ENCODE measurements at regions not wholly inside any gene's neighbourhood (a gene's known extent, or its start where the extent isn't known, plus 50 kb on each side); places are given as distances from the start of the nearest gene placed in this dataset.

GRCh38 chr9:108188482-108188881 is 667.3 kb downstream of the ACTL7B start:
- peaks cover 10% of the 10 kb centered on the region for H3K4me1 Mint-ChIP-seq
- no peak for DNase-seq (ENCODE audit: low spot score)
- Histone ChIP-seq H3K4me1 (ENCODE audit: insufficient read depth) (0 out of 2 replicates have a peak, but pooled peaks cover 6% of the 10 kb centered on the region), H3K4me3 (no peak overlapping the region), H3K27me3 (ENCODE audit: insufficient read depth) (no peaks in the 10 kb centered on the region), H3K79me2 (replicated peaks; ENCODE audit: insufficient read depth) (no peaks in the 10 kb centered on the region), H3K36me3 (ENCODE audit: insufficient read depth) (no peaks in the 10 kb centered on the region), H3K9me2 (ENCODE audit: insufficient read depth) (peaks cover 3% of the 10 kb centered on the region; the same call in 1 of the 2 replicates), H2AFZ (no peak overlapping the region), H3K27ac (ENCODE audit: low read depth) (no peak overlapping the region), H3F3A (replicated peaks; ENCODE audit: low read depth) (no peaks in the 10 kb centered on the region), H3K4me2 (no peak overlapping the region), H4K20me1 (replicated peaks; ENCODE audit: insufficient read depth) (no peaks in the 10 kb centered on the region)
- H3K27me3 Mint-ChIP-seq (ENCODE audit: insufficient read depth, low read depth, poor library complexity): peaks cover 2% of the 10 kb centered on the region
- peak; percentile 56; the same call in 2 of the 3 replicates for ATAC-seq
- H3K4me3 Mint-ChIP-seq: no peak overlapping the region
- no peaks in the 10 kb centered on the region for H3K9me3 Mint-ChIP-seq
- peak overlapping the region; percentile 42; the same call in 1 of the 2 replicates for H3K27ac Mint-ChIP-seq
- TF ChIP-seq CTCF (conservative IDR thresholded peaks at IDR 0.05; ENCODE audit: low read depth in 2 of 2) (0 out of 4 replicates have a peak, but pooled peaks of 1 of the 2 experiments have one; percentile 2), EZH2 (IDR thresholded peaks at IDR 0.05; ENCODE audit: low read depth, unreplicated experiment) (no peak)
- H3K36me3 Mint-ChIP-seq (ENCODE audit: low read depth): no peaks in the 10 kb centered on the region

DNA sequence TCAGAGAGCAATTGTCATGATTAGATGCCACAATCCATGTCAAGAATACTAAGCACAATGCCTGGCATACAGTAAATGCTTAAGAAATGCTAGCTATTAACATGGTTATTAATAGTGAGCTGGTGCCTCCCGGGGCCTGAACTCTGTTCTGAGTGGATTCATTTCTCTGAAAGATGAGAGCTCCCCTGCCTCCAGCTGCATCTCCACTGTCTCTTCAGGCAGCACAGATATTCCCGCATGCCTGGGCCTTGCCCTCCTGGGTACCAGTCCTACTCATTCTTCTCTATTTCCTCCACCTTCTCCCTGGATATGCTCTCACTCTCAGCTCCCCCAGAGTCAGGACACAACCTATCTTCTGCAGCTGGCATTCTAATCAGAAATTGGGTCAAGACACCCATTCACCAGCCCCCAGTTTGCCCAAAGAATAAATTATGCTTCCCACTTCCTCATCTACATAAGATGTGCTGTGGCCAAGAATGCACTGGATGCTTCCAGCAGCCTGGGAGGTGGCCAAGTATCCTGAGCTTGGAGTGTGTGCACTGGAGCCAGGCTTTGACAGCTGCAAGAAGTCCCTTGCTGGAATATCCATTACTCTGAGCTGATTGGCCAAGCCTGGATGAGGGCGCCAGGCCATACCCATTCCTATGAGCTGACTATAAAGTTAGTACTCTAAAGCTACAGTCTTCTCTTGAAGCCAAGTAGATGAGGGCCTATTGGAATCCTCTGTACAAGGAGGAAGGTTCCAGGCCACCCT is 669.0 kb downstream of the ACTL7B start:
- DNase-seq (ENCODE audit: low spot score) (no peak), ATAC-seq (no peak)
- H2AFZ ChIP-seq: 0 out of 2 replicates have a peak overlapping the region, but pooled peaks have one; percentile 23
- no peaks in the 10 kb centered on the region for H3K36me3 Mint-ChIP-seq (ENCODE audit: low read depth)
- no peaks in the 10 kb centered on the region for H3K36me3 ChIP-seq (ENCODE audit: insufficient read depth)
- H3K9me2 ChIP-seq (ENCODE audit: insufficient read depth): peaks cover 14% of the 10 kb centered on the region; the same call in 1 of the 2 replicates
- no peak overlapping the region for H3K4me3 Mint-ChIP-seq
- 0 out of 2 replicates have a peak, but pooled peaks cover 6% of the 10 kb centered on the region for H3K4me1 ChIP-seq (ENCODE audit: insufficient read depth)
- H3F3A ChIP-seq (replicated peaks; ENCODE audit: low read depth): no peaks in the 10 kb centered on the region
- no peaks in the 10 kb centered on the region for H4K20me1 ChIP-seq (replicated peaks; ENCODE audit: insufficient read depth)
- no peaks in the 10 kb centered on the region for H3K9me3 Mint-ChIP-seq
- H3K27ac Mint-ChIP-seq: no peak overlapping the region
- no peaks in the 10 kb centered on the region for H3K79me2 ChIP-seq (replicated peaks; ENCODE audit: insufficient read depth)
- no peak overlapping the region for H3K27ac ChIP-seq (ENCODE audit: low read depth)
- H3K27me3 ChIP-seq (ENCODE audit: insufficient read depth): no peaks in the 10 kb centered on the region
- H3K27me3 Mint-ChIP-seq (ENCODE audit: insufficient read depth, low read depth, poor library complexity): no peaks in the 10 kb centered on the region
- no peak for TF ChIP-seq EZH2phosphoT487 (IDR thresholded peaks at IDR 0.05; ENCODE audit: unreplicated experiment)
- H3K4me3 ChIP-seq: no peak overlapping the region
- no peak overlapping the region for H3K4me2 ChIP-seq
- peaks cover 10% of the 10 kb centered on the region for H3K4me1 Mint-ChIP-seq

GRCh38 chr9:108185613-108186012 is 670.2 kb downstream of the ACTL7B start:
- H3K4me1 Mint-ChIP-seq: peaks cover 10% of the 10 kb centered on the region
- no peak for ATAC-seq

More at GRCh38 chr9:108185613-108186012, 670.2 kb downstream of the ACTL7B start:
- Histone ChIP-seq H3K36me3 (ENCODE audit: insufficient read depth) (no peaks in the 10 kb centered on the region), H3K27ac (ENCODE audit: low read depth) (no peak overlapping the region), H3K27me3 (ENCODE audit: insufficient read depth) (no peaks in the 10 kb centered on the region), H3K9me2 (ENCODE audit: insufficient read depth) (peaks cover 20% of the 10 kb centered on the region), H3K4me1 (ENCODE audit: insufficient read depth) (0 out of 2 replicates have a peak, but pooled peaks cover 6% of the 10 kb centered on the region), H3K4me2 (no peak overlapping the region), H2AFZ (no peak overlapping the region), H3K4me3 (no peak overlapping the region), H3F3A (replicated peaks; ENCODE audit: low read depth) (no peaks in the 10 kb centered on the region), H3K79me2 (replicated peaks; ENCODE audit: insufficient read depth) (no peaks in the 10 kb centered on the region), H4K20me1 (replicated peaks; ENCODE audit: insufficient read depth) (no peaks in the 10 kb centered on the region)
- TF ChIP-seq ZNF114 (CRISPR knock-in tag; IDR thresholded peaks at IDR 0.05): no peak
- no peak for TF ChIP-seq EZH2phosphoT487 (IDR thresholded peaks at IDR 0.05; ENCODE audit: unreplicated experiment)
- no peak for TF ChIP-seq EZH2 (IDR thresholded peaks at IDR 0.05; ENCODE audit: low read depth, unreplicated experiment)
- no peak for TF ChIP-seq CTCF (conservative IDR thresholded peaks at IDR 0.05; ENCODE audit: low read depth in 2 of 2)
- no peak for TF ChIP-seq JUNB (IDR thresholded peaks at IDR 0.05; ENCODE audit: unreplicated experiment)
- H3K4me3 Mint-ChIP-seq: no peak overlapping the region
- no peaks in the 10 kb centered on the region for H3K36me3 Mint-ChIP-seq (ENCODE audit: low read depth)
- H3K9me3 Mint-ChIP-seq: no peaks in the 10 kb centered on the region
- no peak for DNase-seq (ENCODE audit: low spot score)
- no peak overlapping the region for H3K27ac Mint-ChIP-seq
- H3K27me3 Mint-ChIP-seq (ENCODE audit: insufficient read depth, low read depth, poor library complexity): peaks cover 5% of the 10 kb centered on the region

Measured in GM23338 (cell line).